Activated B cell treated with CpG ODN at 0.5 μM for 24 hours (primary cell): ENCODE measurements at regions not wholly inside any gene's neighbourhood (a gene's known extent, or its start where the extent isn't known, plus 50 kb on each side); places are given as distances from the start of the nearest gene placed in this dataset.

Experiments used
- ATAC-seq: fragments of 200-7000 bp; cut with Tn5 transposase; one replicate; pipeline ENCODE4 v1.10.0; 2021; ENCODE audit warnings: low read depth, mild to moderate bottlenecking, moderate library complexity
- CTCF ChIA-PET: fragments of 350-600 bp; sonication (Branson Sonifier 250); formaldehyde crosslinking; loops from one replicate; lab custom pipeline; 2021; ENCODE audit warnings: antibody characterized with exemption; lab: Charles Lee
- POLR2A ChIA-PET: fragments of 350-600 bp; sonication (Branson Sonifier 250); formaldehyde crosslinking; loops from one replicate; lab custom pipeline; 2021; ENCODE audit warnings: antibody characterized with exemption; lab: Charles Lee
- DNase-seq: peaks from one replicate; pipeline ENCODE4 v3.0.0; 2022
- H3K27ac Mint-ChIP-seq: one replicate; pipeline ENCODE4 v1.8.0; 2020; ENCODE audit warnings: mixed read lengths
- H3K27me3 Mint-ChIP-seq: one replicate; pipeline ENCODE4 v1.8.0; 2021; ENCODE audit warnings: mixed read lengths
- H3K36me3 Mint-ChIP-seq: one replicate; pipeline ENCODE4 v1.8.0; 2021; ENCODE audit warnings: low read depth, mixed read lengths
- H3K4me1 Mint-ChIP-seq: one replicate; pipeline ENCODE4 v1.8.0; 2021; ENCODE audit warnings: mixed read lengths
- H3K4me3 Mint-ChIP-seq: one replicate; pipeline ENCODE4 v1.8.0; 2020; ENCODE audit warnings: mild to moderate bottlenecking, mixed read lengths
- H3K9me3 Mint-ChIP-seq: one replicate; pipeline ENCODE4 v1.8.0; 2020; ENCODE audit warnings: mixed read lengths
- intact Hi-C: fragments of 100-400 bp; cut with micrococcal nuclease; formaldehyde crosslinking; loops from one replicate; pipeline ENCODE4 v1.15.1; 2024
- TF ChIP-seq, protein P1 (sequence below): fragments of 200-600 bp; IDR thresholded peaks from one replicate; pipeline ENCODE4 v1.8.0; 2022; ENCODE audit warnings: antibody characterized with exemption, mild to moderate bottlenecking

DNA sequence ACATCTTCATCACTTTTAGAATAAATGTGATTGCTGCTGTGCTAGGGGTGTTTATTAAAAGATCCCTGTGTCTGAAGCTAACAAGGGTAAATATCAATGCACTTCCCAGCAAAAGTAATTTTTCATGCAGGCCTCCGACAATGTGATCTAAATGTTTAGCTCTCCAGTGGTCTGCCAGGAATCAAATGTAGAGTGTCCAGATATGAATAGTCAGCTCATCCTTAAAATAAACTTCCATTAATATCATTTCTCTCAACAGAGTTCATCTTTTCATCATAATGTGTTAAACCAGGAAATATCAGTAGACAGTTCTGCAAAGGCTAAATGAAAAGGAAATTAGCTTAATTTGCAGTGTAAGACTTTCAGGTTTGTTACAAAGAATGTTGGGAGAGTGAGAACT, 102.2 kb upstream of the EGFL6 start:
- POLR2A ChIA-PET: interaction anchor here (0.7 kb wide), 1 partner anchor 96 kb away, joined by 3 read pairs; no protein-coding TSS in a partner anchor
- CTCF ChIA-PET: interaction anchor here (1.2 kb wide), 1 partner anchor 375 kb away, joined by 5 read pairs; no protein-coding TSS in a partner anchor
- H3K36me3 Mint-ChIP-seq: no peaks in the 10 kb centered on the region
- H3K27ac Mint-ChIP-seq: no peak overlapping the region
- no peaks in the 10 kb centered on the region for H3K27me3 Mint-ChIP-seq
- peaks cover 28% of the 10 kb centered on the region for H3K4me1 Mint-ChIP-seq
- TF ChIP-seq, protein P1, sequence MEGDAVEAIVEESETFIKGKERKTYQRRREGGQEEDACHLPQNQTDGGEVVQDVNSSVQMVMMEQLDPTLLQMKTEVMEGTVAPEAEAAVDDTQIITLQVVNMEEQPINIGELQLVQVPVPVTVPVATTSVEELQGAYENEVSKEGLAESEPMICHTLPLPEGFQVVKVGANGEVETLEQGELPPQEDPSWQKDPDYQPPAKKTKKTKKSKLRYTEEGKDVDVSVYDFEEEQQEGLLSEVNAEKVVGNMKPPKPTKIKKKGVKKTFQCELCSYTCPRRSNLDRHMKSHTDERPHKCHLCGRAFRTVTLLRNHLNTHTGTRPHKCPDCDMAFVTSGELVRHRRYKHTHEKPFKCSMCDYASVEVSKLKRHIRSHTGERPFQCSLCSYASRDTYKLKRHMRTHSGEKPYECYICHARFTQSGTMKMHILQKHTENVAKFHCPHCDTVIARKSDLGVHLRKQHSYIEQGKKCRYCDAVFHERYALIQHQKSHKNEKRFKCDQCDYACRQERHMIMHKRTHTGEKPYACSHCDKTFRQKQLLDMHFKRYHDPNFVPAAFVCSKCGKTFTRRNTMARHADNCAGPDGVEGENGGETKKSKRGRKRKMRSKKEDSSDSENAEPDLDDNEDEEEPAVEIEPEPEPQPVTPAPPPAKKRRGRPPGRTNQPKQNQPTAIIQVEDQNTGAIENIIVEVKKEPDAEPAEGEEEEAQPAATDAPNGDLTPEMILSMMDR: no peak
- DNase-seq (no peak), ATAC-seq (no peak)
- no peak overlapping the region for H3K4me3 Mint-ChIP-seq
- H3K9me3 Mint-ChIP-seq: peaks cover 4% of the 10 kb centered on the region
- intact Hi-C loops: no loop called here

DNA sequence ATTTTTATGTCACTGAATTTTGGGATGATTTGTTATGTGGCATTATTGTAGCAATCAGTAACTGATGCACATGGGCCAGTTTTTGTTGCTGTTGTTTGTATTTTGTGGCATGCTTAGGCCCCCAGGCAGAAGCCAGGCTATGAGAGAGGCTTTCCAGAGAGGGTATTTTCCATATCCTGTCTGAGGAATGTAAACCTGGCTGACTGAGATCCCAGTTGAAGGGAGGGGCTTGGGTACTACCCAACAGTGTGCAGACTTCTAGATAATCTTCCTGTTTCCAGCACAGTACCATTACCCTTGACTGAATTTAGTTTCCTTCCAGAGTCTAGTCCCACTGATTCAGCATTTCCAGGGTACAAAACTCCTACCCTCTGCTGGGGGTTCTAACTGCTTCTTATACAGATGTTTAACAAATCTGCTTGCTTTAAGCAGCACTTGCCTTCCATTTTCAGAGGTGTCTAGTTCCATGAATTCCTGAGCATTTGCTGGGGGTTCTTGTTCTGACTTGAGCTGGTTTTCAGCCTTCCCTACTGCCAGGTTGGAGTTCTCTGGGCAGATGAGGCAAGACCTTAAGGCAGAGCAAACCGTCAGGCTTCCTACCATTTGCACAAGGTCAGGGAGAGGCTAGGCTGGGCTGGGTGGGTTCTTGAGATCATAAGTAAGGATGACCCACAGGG, 104.7 kb upstream of the EGFL6 start:
- ChIA-PET POLR2A (no interaction called here), CTCF (interaction anchor here (1.2 kb wide), 1 partner anchor 518 kb away, joined by 3 read pairs; no protein-coding TSS in a partner anchor)
- TF ChIP-seq, protein P1: no peak
- Mint-ChIP-seq H3K27ac (no peak overlapping the region), H3K4me1 (peaks cover 6% of the 10 kb centered on the region), H3K4me3 (no peak overlapping the region), H3K36me3 (no peaks in the 10 kb centered on the region), H3K27me3 (no peaks in the 10 kb centered on the region), H3K9me3 (peaks cover 4% of the 10 kb centered on the region)
- no peak for ATAC-seq
- intact Hi-C loops: no loop called here
- no peak for DNase-seq

GRCh38 chrX:13463608-13464007, 105.8 kb upstream of the EGFL6 start:
- H3K4me1 Mint-ChIP-seq: peaks cover 2% of the 10 kb centered on the region
- H3K36me3 Mint-ChIP-seq: no peaks in the 10 kb centered on the region

DNA sequence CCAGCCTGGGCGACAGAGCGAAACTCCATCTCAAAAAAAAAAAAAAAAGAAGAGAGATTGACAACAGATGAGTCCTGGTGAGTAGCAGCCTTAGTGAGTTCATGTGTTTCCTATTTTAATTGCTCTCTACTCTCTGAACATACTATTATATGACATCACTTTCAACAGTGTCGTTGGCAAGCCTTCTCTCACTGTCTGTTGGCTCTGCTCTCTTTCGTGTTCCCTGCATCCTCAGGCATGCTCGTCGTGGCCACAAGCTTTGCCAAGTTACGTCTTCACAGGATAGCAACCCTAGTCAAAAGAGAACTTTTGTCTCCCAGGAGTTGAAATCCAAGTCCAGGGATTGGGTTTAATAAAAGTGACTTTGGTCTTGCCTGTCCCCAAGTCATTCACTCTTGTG, 117.1 kb upstream of the EGFL6 start:
- peaks cover 2% of the 10 kb centered on the region for H3K9me3 Mint-ChIP-seq
- ChIA-PET POLR2A (no interaction called here), CTCF (no interaction called here)
- H3K4me1 Mint-ChIP-seq: no peaks in the 10 kb centered on the region
- H3K27ac Mint-ChIP-seq: no peak overlapping the region
- H3K4me3 Mint-ChIP-seq: no peak overlapping the region
- ATAC-seq: no peak
- no peak for DNase-seq
- no peaks in the 10 kb centered on the region for H3K36me3 Mint-ChIP-seq
- TF ChIP-seq, protein P1: no peak
- intact Hi-C loops: no loop called here
- no peaks in the 10 kb centered on the region for H3K27me3 Mint-ChIP-seq

More at GRCh38 chrX:13463608-13464007, 105.8 kb upstream of the EGFL6 start:
- ChIA-PET CTCF (no interaction called here), POLR2A (no interaction called here)
- ATAC-seq: peak; percentile 34
- no peaks in the 10 kb centered on the region for H3K27me3 Mint-ChIP-seq
- no peak overlapping the region for H3K27ac Mint-ChIP-seq
- intact Hi-C loops: no loop called here
- peaks cover 4% of the 10 kb centered on the region for H3K9me3 Mint-ChIP-seq
- TF ChIP-seq, protein P1: no peak
- H3K4me3 Mint-ChIP-seq: no peak overlapping the region
- DNase-seq: no peak

GRCh38 chrX:13449441-13449840, 120.0 kb upstream of the EGFL6 start:
- POLR2A ChIA-PET: no interaction called here
- intact Hi-C loops: no loop called here
- no peaks in the 10 kb centered on the region for H3K36me3 Mint-ChIP-seq

More at GRCh38 chrX:13449441-13449840, 120.0 kb upstream of the EGFL6 start:
- Mint-ChIP-seq H3K9me3 (peaks cover 4% of the 10 kb centered on the region), H3K27me3 (no peaks in the 10 kb centered on the region), H3K27ac (no peak overlapping the region), H3K4me3 (no peak overlapping the region), H3K4me1 (no peaks in the 10 kb centered on the region)
- DNase-seq: no peak
- TF ChIP-seq, protein P1: no peak
- CTCF ChIA-PET: no interaction called here
- no peak for ATAC-seq
